ENCODE measurements at regions not wholly inside any gene's neighbourhood (a gene's known extent, or its start where the extent isn't known, plus 50 kb on each side); places are given as distances from the start of the nearest gene placed in this dataset.

DNA sequence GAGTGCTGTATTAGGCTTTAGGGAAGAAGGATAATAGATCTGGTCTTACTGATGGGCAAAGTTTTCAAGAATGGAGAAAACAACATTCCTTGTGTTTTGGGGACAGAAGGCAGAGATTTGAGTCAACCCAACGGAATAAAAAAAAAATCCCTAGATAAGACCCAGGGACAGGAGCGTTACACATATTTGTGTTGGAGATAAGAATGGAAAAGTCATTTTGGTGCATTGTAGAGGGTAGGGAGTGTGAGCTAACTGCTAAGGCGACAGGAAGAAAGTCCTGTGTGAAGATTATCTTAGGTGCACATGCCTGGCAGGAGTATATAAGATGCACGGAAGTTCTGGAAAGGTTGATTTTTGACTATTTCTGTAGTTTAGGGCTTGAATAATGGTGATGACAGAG is 450.3 kb upstream of the ARGLU1 start:
- DNase-seq (ENCODE audit: low read depth) = no peak
- no peak overlapping the region for H3K4me3 ChIP-seq (ENCODE audit: low read depth, low read length)
- TF ChIP-seq, protein P1, sequence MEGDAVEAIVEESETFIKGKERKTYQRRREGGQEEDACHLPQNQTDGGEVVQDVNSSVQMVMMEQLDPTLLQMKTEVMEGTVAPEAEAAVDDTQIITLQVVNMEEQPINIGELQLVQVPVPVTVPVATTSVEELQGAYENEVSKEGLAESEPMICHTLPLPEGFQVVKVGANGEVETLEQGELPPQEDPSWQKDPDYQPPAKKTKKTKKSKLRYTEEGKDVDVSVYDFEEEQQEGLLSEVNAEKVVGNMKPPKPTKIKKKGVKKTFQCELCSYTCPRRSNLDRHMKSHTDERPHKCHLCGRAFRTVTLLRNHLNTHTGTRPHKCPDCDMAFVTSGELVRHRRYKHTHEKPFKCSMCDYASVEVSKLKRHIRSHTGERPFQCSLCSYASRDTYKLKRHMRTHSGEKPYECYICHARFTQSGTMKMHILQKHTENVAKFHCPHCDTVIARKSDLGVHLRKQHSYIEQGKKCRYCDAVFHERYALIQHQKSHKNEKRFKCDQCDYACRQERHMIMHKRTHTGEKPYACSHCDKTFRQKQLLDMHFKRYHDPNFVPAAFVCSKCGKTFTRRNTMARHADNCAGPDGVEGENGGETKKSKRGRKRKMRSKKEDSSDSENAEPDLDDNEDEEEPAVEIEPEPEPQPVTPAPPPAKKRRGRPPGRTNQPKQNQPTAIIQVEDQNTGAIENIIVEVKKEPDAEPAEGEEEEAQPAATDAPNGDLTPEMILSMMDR (IDR thresholded peaks at IDR 0.05; ENCODE audit: control insufficient read depth, extremely low read depth, insufficient read depth) = no peak

DNA sequence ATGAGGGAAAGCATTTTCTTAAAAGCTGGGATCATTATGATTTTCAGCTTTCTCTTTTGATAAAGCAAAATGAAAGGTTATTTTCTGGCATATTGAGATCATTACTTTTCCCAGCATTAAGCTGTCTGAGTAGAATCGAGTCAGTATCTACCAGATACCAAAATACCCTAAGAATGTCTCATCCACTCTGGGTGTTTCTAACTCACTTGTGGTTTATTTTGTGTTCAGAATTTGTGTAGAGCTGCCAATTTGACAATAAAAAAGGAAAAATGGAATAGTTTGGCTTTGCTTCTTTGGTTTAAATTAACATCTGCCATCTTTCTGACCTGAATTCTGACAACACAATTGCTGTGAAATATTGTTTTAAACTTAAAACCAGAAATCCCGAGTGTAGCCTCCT is 438.7 kb upstream of the ARGLU1 start:
- TF ChIP-seq, protein P1 (IDR thresholded peaks at IDR 0.05; ENCODE audit: control insufficient read depth, extremely low read depth, insufficient read depth) = no peak
- no peak overlapping the region for H3K4me3 ChIP-seq (ENCODE audit: low read depth, low read length)
- no peak for DNase-seq (ENCODE audit: low read depth)

DNA sequence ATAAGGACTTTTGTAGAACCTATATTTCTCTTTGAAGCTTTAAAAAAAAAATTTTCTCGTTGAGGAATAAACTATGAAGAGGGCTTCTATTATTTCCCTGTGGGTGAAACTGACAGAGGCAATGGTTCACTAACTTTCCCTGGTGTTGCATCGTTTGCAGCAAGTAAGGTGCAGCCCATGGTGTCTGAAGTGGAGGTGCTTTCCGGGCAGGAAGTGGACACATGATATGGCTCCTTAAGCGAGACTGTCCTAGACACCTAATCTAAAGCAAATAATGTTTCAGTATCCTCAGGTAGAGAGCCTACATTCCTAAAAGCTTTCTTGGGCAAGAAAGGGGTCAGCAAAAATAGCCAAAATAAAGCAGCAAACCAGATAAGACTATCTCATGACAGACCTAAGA is 437.6 kb upstream of the ARGLU1 start:
- no peak overlapping the region for H3K4me3 ChIP-seq (ENCODE audit: low read depth, low read length)
- no peak for DNase-seq (ENCODE audit: low read depth)
- TF ChIP-seq, protein P1 (IDR thresholded peaks at IDR 0.05; ENCODE audit: control insufficient read depth, extremely low read depth, insufficient read depth) = no peak

DNA sequence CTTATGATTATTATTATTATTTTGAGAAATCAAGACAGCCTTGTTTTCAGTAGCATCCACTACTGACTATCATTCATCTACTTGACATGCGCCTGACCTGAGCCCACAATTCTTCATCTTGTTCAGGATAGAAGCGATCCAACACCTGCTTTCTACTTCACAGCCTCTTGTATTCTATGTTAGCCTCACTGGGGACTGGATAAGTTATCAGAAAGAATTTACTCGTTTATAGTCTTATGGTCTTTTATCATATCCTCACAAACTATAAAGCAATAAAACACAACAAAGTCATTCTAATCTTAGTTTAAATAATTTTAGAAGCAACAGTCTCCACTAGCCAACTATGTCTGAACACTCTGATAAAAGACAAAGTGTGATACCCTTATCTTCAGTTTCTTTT is 436.0 kb upstream of the ARGLU1 start:
- H3K4me3 ChIP-seq (ENCODE audit: low read depth, low read length) = no peak overlapping the region
- DNase-seq (ENCODE audit: low read depth) = no peak
- TF ChIP-seq, protein P1 (IDR thresholded peaks at IDR 0.05; ENCODE audit: control insufficient read depth, extremely low read depth, insufficient read depth) = no peak

DNA sequence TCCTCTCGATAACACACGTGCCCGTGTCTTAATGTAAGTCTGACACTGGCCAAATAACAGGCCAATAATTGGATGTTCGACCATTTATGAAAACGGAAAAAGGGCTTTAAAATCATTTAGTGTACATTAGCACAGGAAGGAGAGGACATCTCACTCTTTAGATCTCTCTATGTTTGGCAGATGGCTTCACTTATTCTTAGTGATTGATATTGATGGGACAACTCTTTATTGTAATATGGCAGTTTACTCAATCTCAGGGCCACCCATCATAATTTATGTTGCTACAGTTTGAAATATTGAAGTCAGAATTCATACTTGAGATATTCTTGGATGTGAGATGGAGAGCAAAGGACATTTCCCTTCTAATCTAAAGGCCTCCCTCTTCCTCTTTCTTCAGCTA is 430.7 kb upstream of the ARGLU1 start:
- DNase-seq (ENCODE audit: low read depth) = no peak
- TF ChIP-seq, protein P1 (IDR thresholded peaks at IDR 0.05; ENCODE audit: control insufficient read depth, extremely low read depth, insufficient read depth) = no peak
- no peak overlapping the region for H3K4me3 ChIP-seq (ENCODE audit: low read depth, low read length)

DNA sequence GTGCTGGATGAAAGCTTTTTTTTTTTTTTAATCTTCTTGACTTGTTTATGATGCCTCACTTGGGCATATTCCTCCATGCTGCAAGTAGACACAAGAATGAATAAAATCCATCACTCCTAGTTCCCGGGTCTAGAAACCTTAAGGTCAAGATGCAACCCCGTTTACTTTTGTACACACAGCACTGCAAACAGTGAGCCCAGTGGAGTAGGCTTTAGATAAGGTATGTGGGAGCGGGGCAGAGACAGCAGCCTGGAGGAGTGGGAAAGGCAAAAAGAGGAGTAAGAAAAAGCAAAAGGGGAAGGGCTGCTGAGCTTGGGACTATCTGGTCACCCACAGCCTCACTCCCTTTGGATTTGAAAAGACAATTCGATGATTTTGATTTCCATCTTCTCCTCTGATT is 429.8 kb upstream of the ARGLU1 start:
- no peak for DNase-seq (ENCODE audit: low read depth)
- H3K4me3 ChIP-seq (ENCODE audit: low read depth, low read length) = no peak overlapping the region

More for the DNA sequence above, 429.8 kb upstream of the ARGLU1 start:
- TF ChIP-seq, protein P1 (IDR thresholded peaks at IDR 0.05; ENCODE audit: control insufficient read depth, extremely low read depth, insufficient read depth) = no peak

All from LNCaP clone FGC (cell line).